ENCODE measurements at regions not wholly inside any gene's neighbourhood (a gene's known extent, or its start where the extent isn't known, plus 50 kb on each side); places are given as distances from the start of the nearest gene placed in this dataset.

DNA sequence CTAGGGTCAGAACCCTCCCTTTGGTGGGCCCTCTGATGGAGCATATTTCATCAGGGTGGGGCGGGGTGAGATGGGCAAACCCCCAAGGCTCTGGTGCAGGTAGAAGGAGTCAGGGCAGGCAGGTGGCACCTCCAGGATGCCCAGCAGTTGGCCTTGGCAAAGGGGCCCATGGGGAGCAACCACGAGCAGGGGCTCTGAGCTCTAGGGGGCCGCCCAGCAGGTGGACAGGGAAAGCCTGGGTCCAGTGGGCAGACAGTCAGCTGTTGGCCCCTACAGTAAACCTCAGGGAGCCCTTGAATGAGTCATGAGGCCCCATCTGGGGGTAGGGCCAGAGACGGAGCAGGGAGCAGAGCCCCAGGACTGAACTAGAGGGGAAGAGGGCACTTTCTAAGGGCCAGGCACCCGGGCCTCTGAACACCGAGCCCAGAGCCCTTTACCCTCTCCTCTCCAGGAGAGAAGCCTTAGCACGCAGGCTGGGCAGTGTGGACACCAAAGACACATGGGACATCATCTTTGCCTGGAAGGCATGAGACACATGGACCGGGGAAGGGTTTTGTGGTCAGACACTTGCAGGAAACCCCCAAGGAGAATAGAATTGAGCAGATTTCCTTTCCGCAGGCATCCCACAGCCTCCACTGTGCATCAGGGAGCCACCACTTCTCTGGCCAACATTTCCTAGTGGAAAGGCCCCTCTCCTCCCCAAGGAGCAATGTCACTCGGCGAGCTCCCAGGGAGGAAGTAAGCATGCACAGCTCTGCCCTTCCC lies 257.3 kb downstream of the GLI2 start:
- in situ Hi-C loops (cut with MboI; ENCODE audit: low sequenced_read_pairs, unreplicated experiment), result no loop called here
- TF ChIP-seq, protein P1, sequence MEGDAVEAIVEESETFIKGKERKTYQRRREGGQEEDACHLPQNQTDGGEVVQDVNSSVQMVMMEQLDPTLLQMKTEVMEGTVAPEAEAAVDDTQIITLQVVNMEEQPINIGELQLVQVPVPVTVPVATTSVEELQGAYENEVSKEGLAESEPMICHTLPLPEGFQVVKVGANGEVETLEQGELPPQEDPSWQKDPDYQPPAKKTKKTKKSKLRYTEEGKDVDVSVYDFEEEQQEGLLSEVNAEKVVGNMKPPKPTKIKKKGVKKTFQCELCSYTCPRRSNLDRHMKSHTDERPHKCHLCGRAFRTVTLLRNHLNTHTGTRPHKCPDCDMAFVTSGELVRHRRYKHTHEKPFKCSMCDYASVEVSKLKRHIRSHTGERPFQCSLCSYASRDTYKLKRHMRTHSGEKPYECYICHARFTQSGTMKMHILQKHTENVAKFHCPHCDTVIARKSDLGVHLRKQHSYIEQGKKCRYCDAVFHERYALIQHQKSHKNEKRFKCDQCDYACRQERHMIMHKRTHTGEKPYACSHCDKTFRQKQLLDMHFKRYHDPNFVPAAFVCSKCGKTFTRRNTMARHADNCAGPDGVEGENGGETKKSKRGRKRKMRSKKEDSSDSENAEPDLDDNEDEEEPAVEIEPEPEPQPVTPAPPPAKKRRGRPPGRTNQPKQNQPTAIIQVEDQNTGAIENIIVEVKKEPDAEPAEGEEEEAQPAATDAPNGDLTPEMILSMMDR (IDR thresholded peaks at IDR 0.05; ENCODE audit: borderline replicate concordance, control extremely low read depth, extremely low read depth, insufficient read depth, missing control alignments), result no peak
- DNase-seq (ENCODE audit: low spot score), result peak; percentile 16

DNA sequence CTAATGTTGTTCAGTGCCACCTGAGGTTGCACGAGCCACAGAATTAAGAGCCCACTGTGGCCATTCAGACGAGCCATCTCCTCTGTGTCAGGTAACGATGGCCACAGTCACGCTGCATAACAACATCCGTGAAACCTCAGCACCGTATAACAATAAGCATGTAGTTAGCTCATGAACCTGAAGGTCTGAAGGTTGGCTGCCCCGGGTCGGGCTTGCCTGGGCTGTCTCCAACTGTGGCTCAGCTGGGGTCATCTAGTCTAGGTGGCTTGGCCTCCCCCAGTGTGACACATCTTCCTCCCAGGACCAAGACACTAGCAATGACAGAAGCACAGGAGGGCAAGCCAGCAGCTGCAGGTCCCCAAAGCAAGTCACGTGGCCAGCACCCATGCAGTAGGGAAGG lies 258.0 kb downstream of the GLI2 start:
- in situ Hi-C loops (cut with MboI; ENCODE audit: low sequenced_read_pairs, unreplicated experiment), result no loop called here
- DNase-seq (ENCODE audit: low spot score), result peak; percentile 11
- TF ChIP-seq, protein P1 (IDR thresholded peaks at IDR 0.05; ENCODE audit: borderline replicate concordance, control extremely low read depth, extremely low read depth, insufficient read depth, missing control alignments), result no peak

DNA sequence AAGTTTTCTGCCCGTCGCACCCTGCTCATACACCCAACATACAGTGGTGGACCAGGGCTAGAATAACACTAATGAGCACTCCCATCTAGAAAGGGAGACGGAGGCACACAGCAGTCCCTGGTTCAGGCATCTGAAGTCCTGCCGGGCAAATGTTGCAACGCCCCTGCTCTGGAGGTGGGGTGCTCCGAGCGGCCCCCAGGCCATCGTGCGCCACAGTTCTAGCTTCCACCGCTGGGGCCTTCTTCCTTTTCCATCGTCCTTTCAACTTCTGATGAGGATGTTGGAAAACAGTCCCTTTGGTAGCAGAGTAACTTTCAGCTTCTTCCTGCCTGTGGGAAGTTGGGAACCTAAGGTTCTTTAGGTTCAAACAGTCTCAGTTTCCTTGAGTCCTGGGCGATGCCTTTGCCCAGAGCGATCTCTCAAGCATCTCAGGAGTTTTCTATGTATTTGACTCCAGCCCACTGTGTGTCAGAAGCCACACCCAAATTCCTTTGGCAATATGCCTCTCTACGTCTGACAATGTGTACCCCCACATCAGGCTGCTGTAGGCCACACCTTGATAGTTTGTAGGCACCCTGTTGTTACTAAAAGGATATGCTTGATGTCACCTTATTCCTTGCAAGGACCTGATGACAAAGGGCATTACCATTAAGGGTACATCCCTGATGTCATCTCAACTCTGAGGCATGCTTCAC lies 258.8 kb downstream of the GLI2 start:
- TF ChIP-seq, protein P1 (IDR thresholded peaks at IDR 0.05; ENCODE audit: borderline replicate concordance, control extremely low read depth, extremely low read depth, insufficient read depth, missing control alignments), result no peak
- in situ Hi-C loops (cut with MboI; ENCODE audit: low sequenced_read_pairs, unreplicated experiment), result no loop called here
- peak; percentile 8 for DNase-seq (ENCODE audit: low spot score)

DNA sequence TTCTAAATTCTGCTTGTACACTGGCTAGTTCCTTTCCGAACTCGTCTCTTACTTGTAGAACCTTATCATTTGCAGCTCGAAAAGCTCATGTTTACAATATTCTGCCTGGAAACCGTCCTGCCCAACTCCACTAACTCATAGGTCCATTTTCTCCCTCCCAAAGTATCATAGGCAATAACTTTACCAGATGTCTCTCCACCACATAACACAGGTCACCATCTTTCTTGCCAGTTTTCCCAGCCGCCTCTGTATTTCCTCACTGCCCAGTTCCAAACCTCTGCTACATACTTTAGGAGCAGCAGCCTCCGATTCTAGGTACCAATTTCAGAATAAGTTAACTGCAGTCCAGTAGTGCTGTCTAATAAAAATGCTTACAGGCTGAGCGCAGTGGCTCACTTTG lies 259.5 kb downstream of the GLI2 start:
- no peak for DNase-seq (ENCODE audit: low spot score)

DNA sequence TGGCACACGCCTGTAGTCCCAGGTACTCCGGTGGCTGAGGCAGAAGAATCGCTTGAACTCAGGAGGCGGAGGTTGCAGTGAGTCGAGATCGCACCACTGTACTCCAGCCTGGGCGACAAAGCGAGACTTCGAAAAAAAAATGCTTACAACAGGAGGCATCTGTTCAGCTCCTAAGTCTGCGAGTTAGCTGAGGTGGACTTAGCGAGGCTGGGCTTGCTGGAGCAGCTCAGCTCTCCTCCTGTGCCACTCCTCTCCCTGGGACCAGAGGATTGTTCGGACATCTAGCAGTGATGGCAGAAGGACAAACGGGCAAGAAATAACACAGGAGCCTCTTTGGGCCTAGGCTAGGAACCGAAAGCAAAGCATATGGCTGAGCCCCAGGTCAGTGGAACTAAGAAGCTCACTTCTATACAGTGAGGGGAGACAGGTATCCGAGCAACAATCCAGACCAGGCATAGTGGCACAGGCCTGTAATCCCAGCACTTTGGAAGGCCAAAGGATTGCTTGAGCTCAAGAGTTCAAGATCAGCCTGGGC lies 260.1 kb downstream of the GLI2 start:
- TF ChIP-seq, protein P1 (IDR thresholded peaks at IDR 0.05; ENCODE audit: borderline replicate concordance, control extremely low read depth, extremely low read depth, insufficient read depth, missing control alignments), result no peak
- no peak for DNase-seq (ENCODE audit: low spot score)
- in situ Hi-C loops (cut with MboI; ENCODE audit: low sequenced_read_pairs, unreplicated experiment), result no loop called here

More for the DNA sequence above, 259.5 kb downstream of the GLI2 start:
- TF ChIP-seq, protein P1 (IDR thresholded peaks at IDR 0.05; ENCODE audit: borderline replicate concordance, control extremely low read depth, extremely low read depth, insufficient read depth, missing control alignments), result no peak
- in situ Hi-C loops (cut with MboI; ENCODE audit: low sequenced_read_pairs, unreplicated experiment), result no loop called here

DNA sequence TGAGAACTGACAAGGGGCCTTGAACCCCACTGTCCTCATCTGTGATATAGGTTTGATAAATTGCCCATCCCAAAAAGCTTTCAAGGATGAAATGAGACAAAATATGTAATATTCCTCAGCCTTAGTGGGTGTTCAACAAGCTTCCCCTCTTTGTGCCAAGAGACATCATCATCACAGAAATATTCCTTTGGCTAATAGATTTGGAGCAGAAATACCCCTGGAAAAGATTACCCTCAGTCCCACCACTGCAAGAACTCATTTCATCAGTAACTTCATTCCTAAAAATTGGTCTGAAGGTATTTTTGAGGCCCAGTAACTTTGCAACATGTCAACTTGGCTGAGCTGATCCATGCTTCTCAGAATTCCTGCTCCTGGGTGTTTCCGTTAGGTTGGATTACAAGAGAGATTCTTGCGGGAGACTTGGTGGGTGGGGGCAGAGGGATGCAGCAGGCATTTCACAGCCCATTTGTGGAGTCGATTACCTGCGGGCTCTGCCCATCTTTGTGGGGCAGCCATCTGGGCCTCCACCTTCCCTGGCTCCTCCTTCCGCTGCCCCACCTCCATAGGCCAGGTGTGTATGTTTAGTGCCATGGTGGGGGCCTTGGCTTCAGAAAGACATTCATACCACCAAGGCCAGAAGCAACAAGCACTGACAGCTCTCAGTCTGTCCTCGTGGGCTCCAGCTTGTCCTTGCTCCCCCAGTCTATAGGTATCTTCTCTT lies 263.9 kb downstream of the GLI2 start:
- in situ Hi-C loops (cut with MboI; ENCODE audit: low sequenced_read_pairs, unreplicated experiment), result no loop called here
- DNase-seq (ENCODE audit: low spot score), result no peak
- TF ChIP-seq, protein P1 (IDR thresholded peaks at IDR 0.05; ENCODE audit: borderline replicate concordance, control extremely low read depth, extremely low read depth, insufficient read depth, missing control alignments), result no peak
